Activated T-cell treated with anti-CD3 and anti-CD28 coated beads, Interleukin-2, amount 50 U/mL, for 48 hours (primary cell): ENCODE measurements at regions not wholly inside any gene's neighbourhood (a gene's known extent, or its start where the extent isn't known, plus 50 kb on each side); places are given as distances from the start of the nearest gene placed in this dataset.

Source experiments
- DNase-seq, 2 experiments: peaks; one replicate each; pipeline ENCODE4 v3.0.0-alpha.2; 2020

- DNase-seq = no peak
Observed at GRCh38 chr5:5930561-5930960, 447.8 kb downstream of the MED10 start.

GRCh38 chr5:5929291-5930020 lies 448.9 kb downstream of the MED10 start:
- DNase-seq = no peak

DNA sequence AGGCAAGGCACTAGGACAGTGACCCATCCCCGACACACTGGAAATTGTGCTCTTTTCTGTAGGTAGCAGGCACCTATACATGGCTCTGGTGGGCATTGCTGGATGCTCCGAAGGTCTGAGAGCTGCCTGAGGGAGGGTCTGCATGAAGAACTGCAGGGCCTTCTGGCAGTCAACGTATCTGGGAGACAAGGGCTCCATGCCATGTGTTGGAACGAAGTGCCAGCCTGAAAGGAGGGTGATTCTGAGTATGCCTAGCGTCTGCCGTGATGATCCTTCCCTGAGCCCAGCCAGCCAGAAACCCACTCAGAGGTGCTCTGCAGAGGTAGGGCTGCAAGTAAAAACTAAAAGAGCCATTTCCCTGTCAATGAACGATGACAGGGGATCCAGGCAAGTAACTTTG lies 453.2 kb downstream of the MED10 start:
- DNase-seq = no peak

GRCh38 chr5:5919411-5919810 lies 458.9 kb downstream of the MED10 start:
- no peak for DNase-seq

- DNase-seq = no peak
Observed at GRCh38 chr5:5906778-5907177, 471.6 kb downstream of the MED10 start.

DNA sequence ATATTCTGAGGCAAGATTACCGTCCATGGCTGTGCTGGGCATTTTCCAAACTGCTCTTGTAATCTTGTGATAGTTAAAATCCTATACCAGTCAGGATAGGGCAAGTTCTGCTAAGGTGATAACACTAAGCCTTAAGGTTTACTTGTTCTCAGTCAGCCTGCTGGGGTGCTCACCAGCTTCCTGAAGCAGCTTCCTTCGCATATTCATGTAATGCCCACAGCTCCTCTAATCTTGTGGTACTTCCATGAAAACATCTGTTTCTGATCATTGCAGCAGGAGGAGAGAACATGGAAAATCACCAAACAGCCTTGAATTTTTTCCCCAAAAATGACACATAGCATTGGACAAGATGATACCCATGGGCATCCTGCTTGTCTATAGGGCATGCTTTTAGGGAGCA lies 473.2 kb downstream of the MED10 start:
- no peak for DNase-seq

GRCh38 chr5:5904113-5904512 lies 474.2 kb downstream of the MED10 start:
- no peak for DNase-seq

- no peak for DNase-seq
Observed at GRCh38 chr5:5902678-5903646, 475.4 kb downstream of the MED10 start.

DNA sequence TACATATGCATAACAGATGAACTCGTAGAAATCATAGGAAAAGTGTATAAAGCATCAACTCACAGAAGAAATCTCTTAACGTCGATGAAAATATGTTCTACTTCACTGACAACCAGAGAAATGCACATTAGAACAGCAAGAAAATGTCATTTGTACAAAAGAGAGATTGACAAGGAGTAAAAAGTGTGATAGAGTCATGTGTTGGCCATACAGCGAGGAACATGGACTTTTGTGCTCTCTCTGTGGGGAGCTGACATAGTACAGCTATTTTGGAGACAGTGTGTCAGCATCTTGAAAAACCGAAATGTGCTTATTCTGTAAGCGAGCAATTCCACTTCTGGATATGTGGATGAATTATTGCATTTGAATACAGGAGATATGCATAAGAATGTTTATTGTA lies 477.9 kb downstream of the ICE1 start:
- DNase-seq = no peak

- no peak for DNase-seq
Observed at GRCh38 chr5:5899716-5900115, 477.2 kb downstream of the ICE1 start.

- no peak for DNase-seq
Observed at GRCh38 chr5:5888284-5888683, 465.8 kb downstream of the ICE1 start.

- DNase-seq = no peak
Observed at GRCh38 chr5:5887833-5888232, 465.4 kb downstream of the ICE1 start.

- DNase-seq = peak; percentile 52 to 68
Observed at GRCh38 chr5:5886812-5887486, 464.5 kb downstream of the ICE1 start.

DNA sequence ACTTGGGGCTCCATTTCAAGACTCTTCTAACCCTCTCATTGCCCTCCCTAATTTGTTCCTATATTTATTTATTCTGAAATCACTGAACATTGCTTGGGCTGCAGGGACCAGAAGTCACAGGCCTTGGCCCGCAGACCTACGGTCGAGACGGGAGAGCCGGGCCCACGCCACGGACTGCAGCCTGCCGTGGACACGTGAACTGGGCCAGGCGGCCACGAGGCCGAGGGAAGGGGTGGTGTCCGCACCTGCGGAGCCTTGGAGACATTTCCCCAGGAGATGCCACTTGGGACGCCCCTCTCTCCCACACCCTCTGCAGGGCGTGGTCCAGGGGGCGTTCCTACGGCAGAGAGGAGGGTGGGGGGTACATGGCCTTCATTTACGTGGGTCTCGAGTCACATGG lies 463.9 kb downstream of the ICE1 start:
- no peak for DNase-seq

- no peak for DNase-seq
Observed at GRCh38 chr5:5885782-5886181, 463.3 kb downstream of the ICE1 start.

DNA sequence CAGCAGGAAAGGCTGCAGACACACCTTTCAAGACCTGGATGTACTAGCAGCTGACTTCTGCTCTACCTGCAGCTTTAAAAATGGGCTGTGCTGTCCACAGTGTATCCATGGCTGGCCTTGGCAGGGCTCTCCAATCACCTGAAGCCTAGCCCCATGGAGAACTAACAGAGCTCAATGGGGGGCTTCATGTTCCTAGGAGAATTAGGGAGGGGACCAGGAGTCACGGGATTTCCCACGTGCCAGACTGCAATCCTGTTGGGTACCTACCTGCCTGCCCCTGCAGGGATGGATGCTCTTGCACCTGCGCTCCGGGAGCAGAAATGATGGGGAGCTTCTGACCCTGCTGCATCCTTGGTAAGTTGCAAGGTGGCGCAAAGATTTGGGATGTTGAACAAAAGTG lies 462.1 kb downstream of the ICE1 start:
- DNase-seq = no peak

GRCh38 chr5:5883562-5883961 lies 461.1 kb downstream of the ICE1 start:
- DNase-seq = no peak

DNA sequence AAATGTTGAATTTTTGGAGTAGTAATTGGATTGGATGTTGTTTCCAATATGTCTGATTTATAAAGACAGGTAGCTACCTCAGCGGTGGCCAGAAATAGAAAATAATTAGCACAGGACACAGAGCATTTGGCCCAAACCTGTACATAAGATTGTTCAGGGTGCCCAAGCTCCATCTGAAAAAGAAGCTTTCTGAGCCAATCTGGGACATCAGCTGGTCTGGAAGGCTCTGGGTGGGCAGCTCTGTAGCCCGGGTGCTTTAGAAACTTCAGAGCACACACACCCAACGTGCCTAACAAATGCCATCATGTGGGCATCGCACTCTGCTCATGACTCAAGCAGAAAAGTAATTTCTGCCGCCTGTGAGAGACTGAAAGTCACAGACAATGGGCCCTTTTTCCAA lies 460.7 kb downstream of the ICE1 start:
- no peak for DNase-seq

DNA sequence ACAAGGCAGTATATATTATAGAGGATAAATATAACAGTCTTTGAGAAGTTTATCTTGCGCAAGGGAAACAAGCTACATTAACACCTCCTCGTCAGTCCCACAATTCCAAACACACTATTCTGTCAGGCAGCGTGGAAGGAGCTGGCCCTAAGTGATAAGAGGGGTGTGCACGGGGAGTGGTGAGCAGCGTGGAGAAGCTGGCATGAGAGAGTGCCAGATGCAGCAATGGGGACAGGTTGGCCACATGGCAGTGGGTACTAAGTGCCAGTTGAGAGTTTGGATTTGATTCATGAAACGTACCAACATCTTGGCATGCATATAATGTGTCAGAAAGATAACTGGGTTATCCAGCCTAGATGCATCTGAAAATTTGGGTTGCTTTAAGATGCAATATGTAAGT lies 460.2 kb downstream of the ICE1 start:
- no peak for DNase-seq

- no peak for DNase-seq
Observed at GRCh38 chr5:5881294-5881693, 458.8 kb downstream of the ICE1 start.

DNA sequence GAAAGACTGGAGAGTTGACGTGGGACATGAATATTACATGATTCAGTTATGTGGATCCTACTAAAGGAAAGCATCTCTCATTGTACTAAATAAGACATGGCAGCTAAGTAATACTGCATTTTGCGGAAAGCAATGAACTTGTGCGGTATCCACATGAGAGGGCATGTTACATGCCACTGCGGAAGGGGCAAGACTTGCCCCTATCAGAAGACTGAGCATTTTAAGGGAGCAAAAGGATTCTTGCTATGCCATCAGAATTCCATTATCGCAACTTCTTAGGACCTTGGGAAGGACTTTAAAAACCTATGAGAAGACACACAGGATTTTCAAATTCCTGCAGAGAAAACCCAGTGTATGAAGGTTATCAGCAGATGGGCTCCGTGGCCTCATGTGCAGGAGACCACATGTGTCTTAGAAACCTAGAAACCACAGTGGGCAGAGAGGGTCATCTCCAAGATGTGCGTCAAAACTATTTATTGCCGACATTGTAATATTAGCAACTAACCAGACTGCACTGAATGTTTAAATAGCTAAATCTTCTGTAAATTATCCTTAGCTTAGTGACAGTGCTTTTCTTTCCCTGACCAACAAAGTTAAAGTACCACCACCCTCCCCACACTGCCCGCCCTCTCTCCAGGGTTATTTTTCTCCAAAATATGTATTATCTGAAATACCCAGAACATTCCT lies 457.7 kb downstream of the ICE1 start:
- no peak for DNase-seq

DNA sequence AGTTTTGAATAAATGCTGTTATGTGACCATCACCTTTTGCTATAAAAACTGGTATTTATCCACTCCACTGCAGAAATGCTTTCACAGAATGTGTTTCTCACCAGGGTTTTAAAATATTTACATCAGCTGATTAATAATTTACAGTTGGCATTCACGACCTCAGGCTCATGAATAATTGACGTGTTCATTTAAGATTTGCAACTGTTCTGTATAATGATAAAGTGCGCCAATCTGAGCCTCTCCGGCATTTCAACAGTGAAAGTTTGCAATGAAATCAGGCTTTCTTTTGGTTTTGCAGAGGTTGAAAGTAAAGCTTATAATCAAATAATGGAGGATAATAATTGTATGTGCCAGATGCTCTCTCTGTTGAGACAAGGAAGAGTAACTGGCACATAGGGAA lies 434.9 kb downstream of the ICE1 start:
- no peak for DNase-seq

- no peak for DNase-seq
Observed at GRCh38 chr5:5854087-5854486, 431.6 kb downstream of the ICE1 start.
